Ishikawa (cell line): ENCODE measurements at regions not wholly inside any gene's neighbourhood (a gene's known extent, or its start where the extent isn't known, plus 50 kb on each side); places are given as distances from the start of the nearest gene placed in this dataset.

Experiments
- CREB1 ChIP-seq: IDR thresholded peaks from 2 replicates; pipeline ENCODE4 v1.6.1; 2012; ENCODE audit warnings: low read depth
- EP300 ChIP-seq: IDR thresholded peaks from 2 replicates; pipeline ENCODE4 v1.6.1; 2012; ENCODE audit warnings: borderline replicate concordance
- NFIC ChIP-seq: IDR thresholded peaks from 2 replicates; pipeline ENCODE4 v1.6.1; 2012
- TAF1 ChIP-seq: IDR thresholded peaks from 2 replicates; pipeline ENCODE4 v1.6.1; 2012; ENCODE audit warnings: low read depth, mild to moderate bottlenecking
- YY1 ChIP-seq: IDR thresholded peaks from 2 replicates; pipeline ENCODE4 v1.6.1; 2012; ENCODE audit warnings: low read depth
- TF ChIP-seq, protein P1 (sequence below): IDR thresholded peaks from 2 replicates; pipeline ENCODE4 v1.6.1; 2012; ENCODE audit warnings: low read depth, mild to moderate bottlenecking

DNA sequence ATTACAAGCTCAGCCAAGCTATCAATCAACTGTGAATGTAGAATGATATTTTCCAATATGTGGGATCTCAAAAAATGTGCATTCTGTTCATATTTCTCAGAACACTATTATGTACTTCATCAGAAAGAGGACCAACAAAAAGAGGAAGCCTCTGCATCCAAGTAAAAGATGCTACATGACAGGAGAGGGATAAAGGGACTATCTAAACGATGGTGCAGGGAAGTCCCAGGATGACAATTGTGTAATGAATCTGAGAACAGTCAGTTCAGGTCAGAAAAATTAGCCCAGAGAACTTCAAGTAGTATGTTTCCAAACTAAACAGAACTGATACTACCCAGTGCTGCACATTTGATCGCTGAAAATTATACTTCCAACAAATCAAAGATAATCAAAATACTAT is 127.0 kb downstream of the ZNF330 start:
- TF ChIP-seq EP300 (no peak), YY1 (no peak), TAF1 (no peak), NFIC (no peak), CREB1 (no peak)
- TF ChIP-seq, protein P1, sequence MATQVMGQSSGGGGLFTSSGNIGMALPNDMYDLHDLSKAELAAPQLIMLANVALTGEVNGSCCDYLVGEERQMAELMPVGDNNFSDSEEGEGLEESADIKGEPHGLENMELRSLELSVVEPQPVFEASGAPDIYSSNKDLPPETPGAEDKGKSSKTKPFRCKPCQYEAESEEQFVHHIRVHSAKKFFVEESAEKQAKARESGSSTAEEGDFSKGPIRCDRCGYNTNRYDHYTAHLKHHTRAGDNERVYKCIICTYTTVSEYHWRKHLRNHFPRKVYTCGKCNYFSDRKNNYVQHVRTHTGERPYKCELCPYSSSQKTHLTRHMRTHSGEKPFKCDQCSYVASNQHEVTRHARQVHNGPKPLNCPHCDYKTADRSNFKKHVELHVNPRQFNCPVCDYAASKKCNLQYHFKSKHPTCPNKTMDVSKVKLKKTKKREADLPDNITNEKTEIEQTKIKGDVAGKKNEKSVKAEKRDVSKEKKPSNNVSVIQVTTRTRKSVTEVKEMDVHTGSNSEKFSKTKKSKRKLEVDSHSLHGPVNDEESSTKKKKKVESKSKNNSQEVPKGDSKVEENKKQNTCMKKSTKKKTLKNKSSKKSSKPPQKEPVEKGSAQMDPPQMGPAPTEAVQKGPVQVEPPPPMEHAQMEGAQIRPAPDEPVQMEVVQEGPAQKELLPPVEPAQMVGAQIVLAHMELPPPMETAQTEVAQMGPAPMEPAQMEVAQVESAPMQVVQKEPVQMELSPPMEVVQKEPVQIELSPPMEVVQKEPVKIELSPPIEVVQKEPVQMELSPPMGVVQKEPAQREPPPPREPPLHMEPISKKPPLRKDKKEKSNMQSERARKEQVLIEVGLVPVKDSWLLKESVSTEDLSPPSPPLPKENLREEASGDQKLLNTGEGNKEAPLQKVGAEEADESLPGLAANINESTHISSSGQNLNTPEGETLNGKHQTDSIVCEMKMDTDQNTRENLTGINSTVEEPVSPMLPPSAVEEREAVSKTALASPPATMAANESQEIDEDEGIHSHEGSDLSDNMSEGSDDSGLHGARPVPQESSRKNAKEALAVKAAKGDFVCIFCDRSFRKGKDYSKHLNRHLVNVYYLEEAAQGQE = no peak
